ENCODE measurements at regions not wholly inside any gene's neighbourhood (a gene's known extent, or its start where the extent isn't known, plus 50 kb on each side); places are given as distances from the start of the nearest gene placed in this dataset.

- DNase-seq (ENCODE audit: low read depth in 3 of 3, low spot score in 1 of 3), result no peak
Measured at GRCh38 chr19:28520998-28521568, 691.9 kb downstream of the UQCRFS1 start.

DNA sequence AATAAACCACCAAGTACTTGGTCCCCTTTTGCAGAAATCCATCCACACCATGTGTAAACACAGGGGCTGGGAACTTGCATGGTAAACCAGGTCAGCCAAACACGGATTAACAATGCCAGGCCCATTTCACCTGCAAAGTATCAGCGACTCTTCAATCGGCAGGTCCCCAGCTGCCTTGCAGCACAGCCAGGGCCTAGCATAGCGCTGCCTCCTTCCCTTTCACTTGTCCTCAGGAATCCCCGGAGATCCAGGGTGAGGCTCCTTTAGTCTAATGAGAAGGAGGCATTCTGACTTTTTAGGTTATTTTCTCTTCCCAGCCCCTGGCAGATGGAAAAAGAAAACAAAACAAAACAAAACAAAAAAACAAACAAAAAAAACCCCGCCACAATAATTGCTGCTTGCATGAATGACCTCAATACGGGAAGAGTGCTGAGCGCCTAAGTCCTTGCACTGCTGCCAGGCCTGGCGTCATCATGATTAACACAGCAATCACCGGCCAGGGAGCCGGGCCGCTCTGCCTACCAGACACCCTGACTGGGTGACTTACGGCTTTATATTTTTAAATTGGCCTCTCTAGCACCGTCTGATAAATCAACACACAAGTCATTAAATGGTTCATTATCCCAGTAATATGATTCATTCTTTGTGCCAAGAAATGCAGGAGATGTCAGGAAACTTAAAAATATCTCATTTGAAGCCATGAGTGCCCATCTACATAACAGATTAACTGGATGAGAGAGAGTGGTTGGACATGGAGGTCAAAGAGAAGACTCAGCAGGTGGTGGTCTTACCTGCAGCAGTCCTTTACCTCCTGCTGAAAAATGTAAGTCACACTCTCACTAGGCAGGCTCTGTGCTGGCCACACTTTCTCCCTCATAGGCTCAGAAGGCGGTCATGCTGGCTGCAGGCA is 692.7 kb downstream of the UQCRFS1 start:
- no peak for DNase-seq (ENCODE audit: low read depth in 3 of 3, low spot score in 1 of 3)

DNA sequence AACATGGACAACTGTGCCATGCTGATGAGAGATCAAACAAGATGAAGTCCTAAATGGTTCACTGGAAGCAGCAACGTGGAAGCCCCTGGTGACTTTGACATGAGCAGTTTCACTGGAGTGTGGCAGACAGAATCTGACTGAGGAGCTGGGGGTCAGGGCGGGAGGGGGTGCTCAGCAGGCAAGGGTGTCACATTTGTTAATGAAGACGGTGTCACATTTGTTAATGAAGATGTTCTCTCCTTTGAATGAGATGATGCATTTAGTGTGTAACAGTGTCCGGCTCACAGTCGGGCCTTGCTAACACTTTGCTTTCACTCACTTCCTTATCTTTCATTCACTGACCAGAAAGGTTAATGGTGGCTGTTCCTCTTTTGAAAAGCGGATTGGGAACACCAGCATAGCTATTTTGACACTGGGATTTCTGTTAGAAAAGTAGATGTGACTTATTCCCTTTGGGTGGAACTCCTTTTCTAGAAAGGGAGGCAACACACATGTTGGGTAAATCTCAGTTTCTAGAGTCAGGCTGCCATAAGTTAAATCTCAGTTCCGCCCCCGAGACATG is 693.7 kb downstream of the UQCRFS1 start:
- no peak for DNase-seq (ENCODE audit: low read depth in 3 of 3, low spot score in 1 of 3)

DNA sequence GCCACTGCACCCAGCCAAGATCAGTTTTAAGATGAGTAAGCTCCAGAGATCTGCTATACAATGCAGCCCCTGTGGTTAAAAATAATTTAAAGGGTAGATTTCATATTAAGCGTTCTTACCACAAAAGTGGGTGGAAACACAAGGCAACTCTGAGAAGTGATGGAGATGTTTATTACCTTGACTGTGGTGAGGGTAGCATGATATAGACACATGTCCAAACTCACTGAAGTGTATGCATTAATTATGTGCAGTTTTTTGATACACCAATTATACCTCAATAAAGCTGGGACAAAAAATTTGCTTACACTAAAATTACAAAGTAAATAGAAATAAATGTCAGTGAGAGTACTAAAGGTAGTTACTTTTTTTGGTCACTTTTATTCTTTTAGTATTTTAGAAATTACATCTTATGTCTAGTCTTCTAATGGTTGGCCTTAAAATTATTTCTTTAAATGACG is 696.5 kb downstream of the UQCRFS1 start:
- no peak for DNase-seq (ENCODE audit: low read depth in 3 of 3, low spot score in 1 of 3)

DNA sequence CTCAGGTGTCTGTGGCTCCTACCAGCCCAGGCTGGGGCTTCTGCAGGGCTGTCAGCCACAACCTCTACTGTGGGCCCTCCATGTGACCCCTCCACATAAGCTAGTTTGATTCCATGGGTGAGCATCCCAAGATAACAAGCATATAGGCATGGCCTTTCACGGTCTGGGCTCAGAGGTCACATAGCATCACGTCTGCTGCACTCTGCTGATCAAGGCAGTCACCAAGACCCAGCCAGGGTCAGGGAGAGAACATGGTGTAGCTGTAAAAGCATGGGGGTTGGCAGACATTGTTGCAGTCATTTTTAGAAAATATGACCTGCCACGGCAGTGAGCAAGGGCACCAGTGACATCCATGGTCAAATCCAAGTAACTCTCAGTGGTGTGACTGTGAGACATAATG is 698.8 kb downstream of the UQCRFS1 start:
- DNase-seq (ENCODE audit: low read depth in 3 of 3, low spot score in 1 of 3), result no peak

DNA sequence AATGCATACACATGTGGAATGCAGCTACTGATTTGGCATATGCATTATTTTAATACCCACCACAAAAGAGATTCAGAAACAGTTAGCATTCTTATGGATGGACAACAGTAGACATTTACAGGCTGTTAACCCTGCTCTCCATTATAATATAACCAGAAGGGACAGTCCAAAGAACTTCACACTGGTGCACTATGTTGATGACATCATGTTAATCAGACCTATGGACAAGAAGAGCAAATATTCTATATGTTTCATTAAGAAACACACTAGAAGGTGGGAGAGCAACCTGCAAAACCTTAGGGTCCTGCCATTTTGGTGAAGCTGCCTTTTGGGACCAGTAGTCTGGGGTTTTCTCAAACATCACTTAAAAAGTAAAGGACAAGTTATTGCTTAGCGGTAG is 701.3 kb downstream of the UQCRFS1 start:
- no peak for DNase-seq (ENCODE audit: low read depth in 3 of 3, low spot score in 1 of 3)

GRCh38 chr19:28509079-28509895 is 703.7 kb downstream of the UQCRFS1 start:
- DNase-seq (ENCODE audit: low read depth in 3 of 3, low spot score in 1 of 3), result no peak

DNA sequence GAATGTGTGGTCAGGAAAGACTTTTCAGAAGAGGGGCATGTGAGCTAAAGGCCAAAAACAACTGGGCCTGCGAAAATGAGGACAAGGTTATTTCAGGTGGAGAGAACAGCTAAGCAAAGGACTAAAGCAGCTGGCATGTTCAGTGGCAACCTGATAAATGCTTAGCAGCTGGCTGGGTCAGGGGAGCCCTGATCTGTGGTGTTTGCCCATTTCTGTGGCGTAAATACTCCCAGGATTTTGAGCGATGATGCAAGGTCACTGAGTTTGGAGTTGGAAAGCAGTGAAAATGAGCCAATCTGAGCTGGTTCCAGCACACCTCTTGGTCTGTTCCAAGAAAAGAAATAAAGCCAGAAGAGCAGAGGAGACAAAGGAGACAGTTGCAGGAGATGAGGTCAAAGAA is 704.3 kb downstream of the UQCRFS1 start:
- DNase-seq (ENCODE audit: low read depth in 3 of 3, low spot score in 1 of 3), result no peak

- no peak for DNase-seq (ENCODE audit: low read depth in 3 of 3, low spot score in 1 of 3)
Measured at GRCh38 chr19:28505933-28506332, 707.0 kb downstream of the UQCRFS1 start.

DNA sequence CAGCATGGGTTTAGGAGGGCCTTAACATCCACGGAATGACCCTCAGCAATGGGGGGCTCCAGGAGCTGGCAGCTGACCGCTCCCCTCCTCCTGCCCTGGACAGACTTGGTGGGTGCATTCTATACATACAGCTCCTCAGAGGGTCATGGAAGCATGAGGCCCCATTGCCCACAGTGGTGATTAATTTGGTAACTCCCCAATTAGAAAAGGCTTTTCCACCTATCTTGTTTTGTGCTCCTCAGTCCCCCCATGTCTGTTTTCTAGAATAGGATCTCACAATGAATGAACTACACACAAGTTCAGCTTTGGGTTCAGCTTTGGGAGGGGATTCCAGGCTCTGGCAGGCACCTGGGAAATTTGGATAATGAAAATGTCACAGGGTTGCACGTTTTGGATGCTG is 707.8 kb downstream of the UQCRFS1 start:
- DNase-seq (ENCODE audit: low read depth in 3 of 3, low spot score in 1 of 3), result no peak

DNA sequence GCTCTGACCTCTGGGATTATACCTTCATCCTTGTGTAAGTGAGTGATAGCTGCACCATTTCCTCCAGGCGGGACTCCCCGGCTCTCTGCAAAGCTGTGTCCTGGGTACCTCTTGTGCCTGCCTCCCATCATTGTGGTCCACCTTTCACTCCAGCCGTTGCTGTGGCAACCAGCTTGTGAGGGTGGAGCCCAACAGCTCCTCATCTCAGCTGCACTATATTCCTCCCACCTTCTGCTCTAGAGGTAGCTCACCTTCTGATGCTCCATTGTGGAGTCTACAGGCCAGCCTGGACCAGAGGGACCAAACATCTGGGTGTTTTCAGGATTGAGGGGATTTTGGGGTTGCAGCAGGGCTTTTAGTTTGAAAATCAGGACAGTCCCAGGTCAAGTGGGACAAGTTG is 708.2 kb downstream of the UQCRFS1 start:
- no peak for DNase-seq (ENCODE audit: low read depth in 3 of 3, low spot score in 1 of 3)

DNA sequence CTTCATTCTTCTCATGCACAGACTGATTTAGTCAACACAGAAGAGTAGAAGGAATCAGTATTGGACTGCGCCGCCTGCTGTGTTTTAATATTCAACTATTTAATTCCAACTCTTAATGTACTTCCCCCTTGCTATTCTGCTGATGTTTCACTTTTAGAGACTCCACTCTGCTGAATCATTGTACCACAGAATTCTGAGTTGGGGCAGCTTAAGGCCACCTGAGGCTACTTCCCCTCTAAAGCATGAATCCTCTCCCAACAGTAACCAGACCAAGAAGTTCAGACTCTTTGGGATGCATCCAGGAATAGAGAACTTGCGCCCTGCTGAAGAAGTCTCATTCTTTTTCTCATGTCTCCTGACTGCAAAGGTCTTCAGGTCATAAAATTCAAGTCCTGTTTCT is 708.8 kb downstream of the UQCRFS1 start:
- no peak for DNase-seq (ENCODE audit: low read depth in 3 of 3, low spot score in 1 of 3)

- no peak for DNase-seq (ENCODE audit: low read depth in 3 of 3, low spot score in 1 of 3)
Measured at GRCh38 chr19:28502879-28503734, 709.8 kb downstream of the UQCRFS1 start.

DNA sequence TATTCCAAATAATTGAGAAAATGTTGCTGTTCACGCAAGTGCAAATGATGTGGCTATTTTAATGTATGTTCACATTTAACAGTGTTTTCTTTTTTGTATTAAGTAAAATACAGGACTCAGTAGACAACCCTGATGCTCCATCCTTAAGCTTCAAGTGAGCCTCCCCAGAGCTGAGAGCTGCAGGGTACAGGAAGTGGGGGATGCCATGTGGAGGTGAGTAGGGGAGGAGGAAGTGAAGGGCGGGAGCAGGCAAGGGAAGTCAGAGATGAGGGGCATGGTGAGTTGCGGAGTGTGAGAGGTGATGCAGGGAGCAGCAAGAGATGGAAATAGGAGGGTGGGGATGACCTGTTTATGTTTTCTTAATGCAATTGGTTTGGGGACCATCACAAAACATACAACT is 711.0 kb downstream of the UQCRFS1 start:
- DNase-seq (ENCODE audit: low read depth in 3 of 3, low spot score in 1 of 3), result no peak

DNA sequence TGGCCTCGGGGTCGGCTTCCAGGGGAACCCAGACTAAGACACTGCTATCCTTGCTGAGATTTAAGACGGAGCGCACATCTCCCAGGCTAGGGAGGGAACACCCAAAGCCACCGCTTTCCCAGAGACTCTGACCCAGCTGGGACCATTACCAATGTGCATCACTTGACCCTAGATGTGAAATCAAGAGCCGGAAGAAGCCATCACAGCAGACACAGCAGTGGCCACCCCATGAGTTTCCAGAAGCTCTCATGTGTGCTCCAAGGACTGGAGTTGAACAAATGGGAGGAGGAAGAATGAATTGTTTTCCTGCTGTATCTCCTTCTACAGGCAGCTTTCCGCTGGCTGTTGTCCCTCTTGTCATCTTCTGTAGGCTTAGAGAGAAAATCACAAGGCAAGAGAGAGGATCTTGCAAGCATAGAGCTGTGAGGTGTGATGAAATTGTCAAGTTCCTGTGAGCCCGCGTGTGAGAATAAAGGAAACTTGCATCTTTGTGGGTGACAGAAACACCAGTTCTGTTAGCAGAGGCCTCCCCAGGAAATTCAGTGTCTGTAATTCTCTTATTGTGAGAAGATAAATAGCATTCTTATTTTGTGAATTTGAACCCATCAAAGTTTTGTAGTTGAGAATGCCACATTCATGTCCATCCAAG is 711.8 kb downstream of the UQCRFS1 start:
- no peak for DNase-seq (ENCODE audit: low read depth in 3 of 3, low spot score in 1 of 3)

DNA sequence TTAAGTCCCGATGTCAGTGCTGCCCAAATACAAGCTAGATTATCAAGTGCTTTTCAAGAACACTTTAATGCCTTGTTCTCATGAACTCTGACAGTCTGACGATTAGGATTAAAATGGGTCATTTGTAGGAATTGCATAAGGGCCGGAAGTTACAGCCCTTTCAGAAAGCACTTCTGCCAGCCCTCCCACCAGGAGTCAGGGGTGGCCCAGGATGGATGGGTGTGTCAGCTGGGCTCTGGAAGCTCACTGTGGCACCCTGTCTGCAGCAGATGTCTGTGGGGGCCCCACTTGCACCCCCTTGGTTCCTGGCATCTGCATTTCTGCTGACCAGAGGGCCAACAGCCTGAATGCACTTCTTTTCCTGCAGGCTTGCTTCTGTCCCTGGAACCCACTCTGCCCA is 712.7 kb downstream of the UQCRFS1 start:
- no peak for DNase-seq (ENCODE audit: low read depth in 3 of 3, low spot score in 1 of 3)

- DNase-seq (ENCODE audit: low read depth in 3 of 3, low spot score in 1 of 3), result no peak
Measured at GRCh38 chr19:28498404-28498976, 714.5 kb downstream of the UQCRFS1 start.

- DNase-seq (ENCODE audit: low read depth in 3 of 3, low spot score in 1 of 3), result no peak
Measured at GRCh38 chr19:28497887-28498286, 715.1 kb downstream of the UQCRFS1 start.

DNA sequence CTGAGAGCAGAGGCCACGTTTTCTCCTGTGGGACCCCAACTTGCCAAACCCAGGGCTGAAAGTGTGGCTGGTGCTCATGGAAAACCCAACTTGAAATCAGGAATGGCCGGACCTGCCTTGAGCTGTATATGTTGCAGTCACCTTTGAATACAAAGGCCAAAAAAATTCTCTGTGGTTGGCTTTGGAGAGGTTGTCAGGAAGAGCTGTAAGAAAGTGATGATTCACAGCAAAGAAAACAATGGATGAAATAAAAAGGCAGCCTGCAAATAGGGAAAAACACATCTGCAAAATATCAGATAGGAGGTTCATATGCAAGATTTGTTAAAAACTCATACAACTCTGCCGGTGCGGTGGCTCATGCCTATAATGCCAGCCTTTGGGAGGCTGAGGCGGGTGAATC is 715.8 kb downstream of the UQCRFS1 start:
- DNase-seq (ENCODE audit: low read depth in 3 of 3, low spot score in 1 of 3), result no peak

GRCh38 chr19:28495046-28495445 is 717.9 kb downstream of the UQCRFS1 start:
- DNase-seq (ENCODE audit: low read depth in 3 of 3, low spot score in 1 of 3), result no peak

Data from stimulated activated CD4-positive, alpha-beta T cell treated with anti-CD3 and anti-CD28 coated beads, TNF-alpha, amount 100 ng/mL, for 1 hour (primary cell).